Memory B cell (primary cell): ENCODE measurements at regions not wholly inside any gene's neighbourhood (a gene's known extent, or its start where the extent isn't known, plus 50 kb on each side); places are given as distances from the start of the nearest gene placed in this dataset.

Source experiments
- ATAC-seq: fragments of 150-1000 bp; cut with Tn5 transposase; 2 replicates; pipeline ENCODE4 v1.10.0; 2021; ENCODE audit warnings: low read depth, mild to moderate bottlenecking, moderate library complexity
- DNase-seq, 2 donors: peaks; one replicate each; pipeline ENCODE4 v3.0.0; 2022; ENCODE audit warnings: low spot score in 2 of 2
- H3K27ac Mint-ChIP-seq: one replicate; pipeline ENCODE4 v1.8.0; 2022; ENCODE audit warnings: mild to moderate bottlenecking, moderate library complexity, mixed read lengths
- H3K27me3 Mint-ChIP-seq: one replicate; pipeline ENCODE4 v1.8.0; 2022; ENCODE audit warnings: mixed read lengths
- H3K36me3 Mint-ChIP-seq: one replicate; pipeline ENCODE4 v1.8.0; 2022; ENCODE audit warnings: mild to moderate bottlenecking, mixed read lengths
- H3K4me1 Mint-ChIP-seq: one replicate; pipeline ENCODE4 v1.8.0; 2022; ENCODE audit warnings: mixed read lengths
- H3K4me3 Mint-ChIP-seq: one replicate; pipeline ENCODE4 v1.8.0; 2022; ENCODE audit warnings: mild to moderate bottlenecking, moderate library complexity, mixed read lengths
- H3K9me3 Mint-ChIP-seq: one replicate; pipeline ENCODE4 v1.8.0; 2022; ENCODE audit warnings: mixed read lengths

DNA sequence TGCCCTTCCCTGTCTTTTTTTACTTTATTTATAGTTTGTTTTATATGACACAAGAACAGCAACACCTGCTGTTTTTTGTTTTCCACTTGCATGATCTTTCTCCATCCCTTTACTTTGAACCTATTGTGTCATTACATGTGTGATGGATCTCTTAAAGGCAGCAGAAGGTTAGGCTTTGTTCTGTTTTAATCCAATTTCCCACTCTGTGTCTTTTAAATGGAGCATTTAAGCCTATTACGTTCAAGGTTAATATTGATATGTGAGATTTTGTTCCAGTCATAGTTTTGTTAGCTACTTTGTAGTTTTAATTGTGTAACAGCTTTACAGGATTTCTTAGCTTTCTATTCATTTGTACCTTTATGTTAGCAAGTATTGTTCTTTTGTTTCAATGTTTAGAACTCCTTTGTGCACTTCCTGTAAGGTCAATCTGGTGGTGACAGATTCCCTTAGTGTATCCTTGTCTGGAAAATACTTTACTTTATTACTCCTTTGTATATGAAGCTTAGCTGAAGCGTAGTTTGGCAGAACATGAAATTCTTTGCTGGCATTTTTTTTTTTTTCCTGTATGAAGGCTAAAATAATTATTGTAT lies 1443.0 kb upstream of the LRRTM1 start:
- no peaks in the 10 kb centered on the region for H3K36me3 Mint-ChIP-seq
- peaks cover 9% of the 10 kb centered on the region for H3K9me3 Mint-ChIP-seq
- ATAC-seq (no peak), DNase-seq (no peak)
- no peaks in the 10 kb centered on the region for H3K27me3 Mint-ChIP-seq
- no peaks in the 10 kb centered on the region for H3K4me1 Mint-ChIP-seq
- no peak overlapping the region for H3K4me3 Mint-ChIP-seq
- no peak overlapping the region for H3K27ac Mint-ChIP-seq

- ATAC-seq (no peak), DNase-seq (no peak)
- peaks cover 10% of the 10 kb centered on the region for H3K9me3 Mint-ChIP-seq
- no peak overlapping the region for H3K4me3 Mint-ChIP-seq
- no peak overlapping the region for H3K27ac Mint-ChIP-seq
- H3K27me3 Mint-ChIP-seq: no peaks in the 10 kb centered on the region
- no peaks in the 10 kb centered on the region for H3K36me3 Mint-ChIP-seq
- H3K4me1 Mint-ChIP-seq: no peaks in the 10 kb centered on the region
These were observed 1435.4 kb upstream of the LRRTM1 start for GRCh38 chr2:81739966-81740365.

- H3K4me1 Mint-ChIP-seq: no peaks in the 10 kb centered on the region
- peaks cover 3% of the 10 kb centered on the region for H3K9me3 Mint-ChIP-seq
- no peak overlapping the region for H3K4me3 Mint-ChIP-seq
- H3K27me3 Mint-ChIP-seq: no peaks in the 10 kb centered on the region
- no peak overlapping the region for H3K27ac Mint-ChIP-seq
- ATAC-seq (no peak), DNase-seq (no peak)
- no peaks in the 10 kb centered on the region for H3K36me3 Mint-ChIP-seq
These were observed 1430.4 kb upstream of the LRRTM1 start for GRCh38 chr2:81734981-81735380.

GRCh38 chr2:81714817-81715216 lies 1410.3 kb upstream of the LRRTM1 start:
- no peak for DNase-seq
- ATAC-seq: no peak
- H3K9me3 Mint-ChIP-seq: peaks cover 9% of the 10 kb centered on the region
- no peaks in the 10 kb centered on the region for H3K4me1 Mint-ChIP-seq
- H3K4me3 Mint-ChIP-seq: no peak overlapping the region
- H3K36me3 Mint-ChIP-seq: no peaks in the 10 kb centered on the region
- no peaks in the 10 kb centered on the region for H3K27me3 Mint-ChIP-seq
- no peak overlapping the region for H3K27ac Mint-ChIP-seq

DNA sequence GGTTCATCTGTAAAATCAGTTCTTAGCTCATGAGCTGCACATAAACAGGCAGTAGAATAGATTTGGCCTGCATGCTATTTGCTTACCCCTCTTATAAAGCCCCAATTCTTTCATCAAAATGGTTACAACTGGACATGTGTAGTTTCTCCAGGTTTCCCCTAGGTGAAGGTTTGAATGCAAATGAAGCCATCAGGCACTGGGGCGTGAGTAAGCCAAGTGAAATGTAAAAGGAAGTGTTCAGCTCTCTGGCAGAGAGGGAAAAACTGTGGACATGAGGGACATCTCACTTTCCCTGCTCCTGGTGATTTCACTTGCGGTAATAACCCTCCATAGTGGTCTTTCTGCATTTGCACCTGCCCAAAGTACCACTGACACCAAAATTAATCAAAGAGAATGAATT lies 1402.3 kb upstream of the LRRTM1 start:
- H3K36me3 Mint-ChIP-seq: no peaks in the 10 kb centered on the region
- no peaks in the 10 kb centered on the region for H3K27me3 Mint-ChIP-seq
- H3K4me1 Mint-ChIP-seq: no peaks in the 10 kb centered on the region
- H3K4me3 Mint-ChIP-seq: no peak overlapping the region
- no peak for ATAC-seq
- H3K27ac Mint-ChIP-seq: no peak overlapping the region
- DNase-seq: no peak
- peaks cover 1% of the 10 kb centered on the region for H3K9me3 Mint-ChIP-seq

DNA sequence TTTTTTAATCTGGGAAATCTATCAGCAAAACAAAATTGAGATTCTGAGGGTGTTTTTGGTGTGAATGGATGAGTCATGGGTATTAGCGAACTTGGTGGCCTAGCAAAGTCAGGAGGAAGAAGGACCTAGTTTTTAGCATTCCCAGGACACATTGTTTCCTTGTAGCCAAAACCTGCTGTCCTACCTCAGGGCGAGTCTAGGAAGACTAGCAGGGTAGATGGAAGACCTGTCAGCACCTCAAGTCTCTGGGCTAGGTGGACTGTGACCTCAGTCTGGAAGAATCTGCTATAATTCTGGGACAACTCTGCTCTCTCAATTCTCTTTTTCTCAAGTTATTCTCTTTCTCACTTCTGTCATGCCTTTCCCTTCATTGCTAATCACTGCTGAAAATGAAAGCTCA lies 1399.3 kb upstream of the LRRTM1 start:
- Mint-ChIP-seq H3K27ac (no peak overlapping the region), H3K4me1 (no peaks in the 10 kb centered on the region), H3K9me3 (no peaks in the 10 kb centered on the region), H3K4me3 (no peak overlapping the region), H3K36me3 (no peaks in the 10 kb centered on the region), H3K27me3 (no peaks in the 10 kb centered on the region)
- DNase-seq (no peak), ATAC-seq (no peak)

DNA sequence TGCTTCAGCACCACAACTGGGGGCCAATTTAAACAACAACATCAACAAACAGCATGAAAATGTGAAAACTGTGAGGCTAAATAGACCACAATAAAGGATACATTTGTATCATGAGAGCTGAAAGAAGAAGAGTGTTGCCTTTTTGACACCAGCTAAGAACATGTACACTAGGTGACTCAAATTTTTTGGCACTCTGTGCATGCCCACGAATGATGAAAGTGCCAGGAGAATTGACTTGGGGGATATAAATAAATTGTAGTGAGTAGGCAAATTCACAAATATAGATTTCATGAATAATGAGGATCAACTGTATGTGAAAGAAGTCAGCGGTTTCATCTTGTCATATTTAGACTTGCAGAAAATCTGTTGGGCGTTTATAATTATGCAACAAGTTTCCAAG lies 1388.0 kb upstream of the LRRTM1 start:
- ATAC-seq: no peak
- no peak overlapping the region for H3K4me3 Mint-ChIP-seq
- no peaks in the 10 kb centered on the region for H3K4me1 Mint-ChIP-seq
- H3K27me3 Mint-ChIP-seq: no peaks in the 10 kb centered on the region
- no peaks in the 10 kb centered on the region for H3K36me3 Mint-ChIP-seq
- no peak for DNase-seq
- peaks cover 6% of the 10 kb centered on the region for H3K9me3 Mint-ChIP-seq
- no peak overlapping the region for H3K27ac Mint-ChIP-seq

- H3K4me3 Mint-ChIP-seq: no peak overlapping the region
- no peak overlapping the region for H3K27ac Mint-ChIP-seq
- H3K9me3 Mint-ChIP-seq: peaks cover 3% of the 10 kb centered on the region
- ATAC-seq (no peak), DNase-seq (no peak)
- no peaks in the 10 kb centered on the region for H3K4me1 Mint-ChIP-seq
- H3K36me3 Mint-ChIP-seq: no peaks in the 10 kb centered on the region
- no peaks in the 10 kb centered on the region for H3K27me3 Mint-ChIP-seq
These were observed 1371.1 kb upstream of the LRRTM1 start for GRCh38 chr2:81675641-81676040.

DNA sequence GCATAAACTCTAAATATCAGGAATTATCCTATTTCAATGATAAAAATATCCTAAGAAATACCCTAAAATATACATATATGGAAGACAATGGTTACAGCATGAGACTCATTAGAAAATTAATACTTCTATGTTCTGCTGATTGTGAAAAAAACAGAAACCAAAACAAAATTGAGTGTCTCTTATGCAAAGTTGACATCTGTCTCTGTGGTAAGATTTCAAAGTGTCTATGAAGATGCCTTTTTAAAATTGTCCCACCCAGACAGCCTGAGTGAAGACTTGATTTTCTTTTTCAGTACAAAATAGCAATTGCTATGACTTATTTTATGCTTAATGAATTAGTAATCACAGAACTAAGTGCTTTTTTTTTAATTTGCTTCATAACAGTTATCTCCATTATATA lies 1368.4 kb upstream of the LRRTM1 start:
- H3K4me1 Mint-ChIP-seq: no peaks in the 10 kb centered on the region
- H3K36me3 Mint-ChIP-seq: no peaks in the 10 kb centered on the region
- H3K27me3 Mint-ChIP-seq: no peaks in the 10 kb centered on the region
- H3K9me3 Mint-ChIP-seq: peaks cover 2% of the 10 kb centered on the region
- DNase-seq (no peak), ATAC-seq (no peak)
- H3K4me3 Mint-ChIP-seq: no peak overlapping the region
- H3K27ac Mint-ChIP-seq: no peak overlapping the region

DNA sequence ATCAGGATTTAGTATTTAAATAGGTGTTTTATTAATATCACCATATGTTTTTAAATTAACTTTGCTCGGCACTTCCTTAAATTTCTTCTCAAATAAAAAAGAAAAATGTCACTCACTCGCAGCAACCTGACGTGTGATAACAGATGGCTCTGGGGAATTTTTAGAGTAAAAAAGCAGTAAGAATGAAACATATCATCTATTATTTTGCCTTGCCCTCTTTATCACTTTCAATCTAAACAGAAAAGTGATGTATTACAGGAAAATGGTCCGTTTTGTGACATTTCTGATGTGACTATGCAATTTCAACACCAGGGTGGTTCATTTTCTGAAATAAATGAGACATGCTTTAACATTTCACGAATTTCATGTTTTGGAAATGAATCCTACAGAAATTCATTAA lies 1368.0 kb upstream of the LRRTM1 start:
- no peak for ATAC-seq
- H3K4me1 Mint-ChIP-seq: no peaks in the 10 kb centered on the region
- H3K27me3 Mint-ChIP-seq: no peaks in the 10 kb centered on the region
- H3K4me3 Mint-ChIP-seq: no peak overlapping the region
- no peak overlapping the region for H3K27ac Mint-ChIP-seq
- peaks cover 2% of the 10 kb centered on the region for H3K9me3 Mint-ChIP-seq
- DNase-seq: no peak
- H3K36me3 Mint-ChIP-seq: no peaks in the 10 kb centered on the region

DNA sequence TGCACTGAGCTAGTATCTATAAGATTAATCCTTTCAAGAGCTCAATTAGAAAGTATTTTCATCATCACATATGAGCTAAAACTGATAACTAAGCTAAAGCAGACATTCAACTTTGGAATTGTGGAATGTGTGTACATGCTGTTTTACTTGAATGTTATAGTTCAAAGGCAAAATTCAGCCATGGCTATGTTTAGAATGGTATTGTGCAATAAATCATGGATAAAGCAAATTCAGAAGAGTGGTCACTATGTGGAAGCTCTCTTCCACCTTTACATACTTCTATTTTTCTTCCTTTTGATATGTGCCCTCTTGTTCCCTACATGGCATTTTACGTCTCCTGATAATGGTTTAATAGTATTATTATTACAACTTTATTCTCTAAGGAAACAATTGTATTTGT lies 1366.3 kb upstream of the LRRTM1 start:
- Mint-ChIP-seq H3K4me3 (no peak overlapping the region), H3K36me3 (no peaks in the 10 kb centered on the region), H3K27ac (no peak overlapping the region), H3K4me1 (no peaks in the 10 kb centered on the region), H3K9me3 (peaks cover 2% of the 10 kb centered on the region), H3K27me3 (no peaks in the 10 kb centered on the region)
- ATAC-seq (no peak), DNase-seq (no peak)

DNA sequence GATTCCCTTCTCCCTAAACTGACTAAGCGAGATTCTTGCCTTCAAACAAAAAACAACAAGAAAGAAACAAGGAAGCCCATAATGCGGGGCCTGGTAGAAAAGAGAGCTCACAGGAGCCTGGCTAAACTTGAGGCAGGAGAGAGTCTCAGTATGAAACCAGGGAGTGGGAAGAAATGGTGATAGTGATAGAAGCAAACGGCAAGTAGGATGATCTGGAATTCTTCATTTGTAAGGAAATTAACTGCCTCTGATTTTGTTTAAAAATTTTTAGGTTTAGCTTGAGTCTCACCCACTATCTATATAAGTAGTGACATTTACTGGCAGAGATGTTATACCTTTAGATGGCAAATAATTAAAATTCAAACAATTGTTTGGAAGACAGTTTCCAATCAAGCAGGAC lies 1356.5 kb upstream of the LRRTM1 start:
- H3K9me3 Mint-ChIP-seq: peaks cover 8% of the 10 kb centered on the region
- ATAC-seq (no peak), DNase-seq (no peak)
- H3K27me3 Mint-ChIP-seq: no peaks in the 10 kb centered on the region
- H3K27ac Mint-ChIP-seq: no peak overlapping the region
- H3K4me3 Mint-ChIP-seq: no peak overlapping the region
- H3K36me3 Mint-ChIP-seq: peaks cover 2% of the 10 kb centered on the region
- H3K4me1 Mint-ChIP-seq: no peaks in the 10 kb centered on the region

GRCh38 chr2:81658227-81658626 lies 1353.7 kb upstream of the LRRTM1 start:
- ATAC-seq: no peak
- peaks cover 13% of the 10 kb centered on the region for H3K9me3 Mint-ChIP-seq
- H3K36me3 Mint-ChIP-seq: peaks cover 2% of the 10 kb centered on the region
- H3K27me3 Mint-ChIP-seq: no peaks in the 10 kb centered on the region
- H3K27ac Mint-ChIP-seq: no peak overlapping the region
- no peak overlapping the region for H3K4me3 Mint-ChIP-seq
- DNase-seq: no peak
- H3K4me1 Mint-ChIP-seq: no peaks in the 10 kb centered on the region

- no peaks in the 10 kb centered on the region for H3K27me3 Mint-ChIP-seq
- H3K4me3 Mint-ChIP-seq: no peak overlapping the region
- H3K27ac Mint-ChIP-seq: no peak overlapping the region
- ATAC-seq (no peak), DNase-seq (no peak)
- no peaks in the 10 kb centered on the region for H3K4me1 Mint-ChIP-seq
- H3K36me3 Mint-ChIP-seq: no peaks in the 10 kb centered on the region
- peaks cover 18% of the 10 kb centered on the region for H3K9me3 Mint-ChIP-seq
These were observed 1345.8 kb upstream of the LRRTM1 start for GRCh38 chr2:81650048-81650971.

GRCh38 chr2:81648806-81649205 lies 1344.3 kb upstream of the LRRTM1 start:
- Mint-ChIP-seq H3K27ac (no peak overlapping the region), H3K9me3 (peaks cover 13% of the 10 kb centered on the region), H3K36me3 (no peaks in the 10 kb centered on the region), H3K4me3 (no peak overlapping the region), H3K27me3 (no peaks in the 10 kb centered on the region), H3K4me1 (no peaks in the 10 kb centered on the region)
- DNase-seq: no peak
- no peak for ATAC-seq
